ENCODE measurements at regions not wholly inside any gene's neighbourhood (a gene's known extent, or its start where the extent isn't known, plus 50 kb on each side); places are given as distances from the start of the nearest gene placed in this dataset.

DNA sequence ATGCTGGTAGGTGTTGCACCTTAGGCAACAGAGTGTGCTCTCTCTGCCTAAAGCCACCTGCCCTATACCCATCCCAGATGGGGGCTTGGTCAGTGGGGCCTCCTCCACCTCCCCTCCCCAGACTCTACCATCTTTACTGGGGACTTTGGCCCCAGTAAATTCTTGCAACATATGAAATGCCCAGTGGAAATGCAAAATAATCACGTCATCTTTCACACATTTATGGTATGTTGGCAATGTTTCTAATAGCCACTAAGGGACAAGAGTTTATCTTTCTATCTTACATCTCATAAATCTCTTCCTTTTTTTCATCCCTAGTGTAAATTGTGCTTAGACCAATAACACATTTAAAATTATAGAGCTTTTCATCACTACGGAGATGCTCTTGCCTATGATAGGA, 103.0 kb upstream of the MAML3 start:
- TF ChIP-seq, protein P1, sequence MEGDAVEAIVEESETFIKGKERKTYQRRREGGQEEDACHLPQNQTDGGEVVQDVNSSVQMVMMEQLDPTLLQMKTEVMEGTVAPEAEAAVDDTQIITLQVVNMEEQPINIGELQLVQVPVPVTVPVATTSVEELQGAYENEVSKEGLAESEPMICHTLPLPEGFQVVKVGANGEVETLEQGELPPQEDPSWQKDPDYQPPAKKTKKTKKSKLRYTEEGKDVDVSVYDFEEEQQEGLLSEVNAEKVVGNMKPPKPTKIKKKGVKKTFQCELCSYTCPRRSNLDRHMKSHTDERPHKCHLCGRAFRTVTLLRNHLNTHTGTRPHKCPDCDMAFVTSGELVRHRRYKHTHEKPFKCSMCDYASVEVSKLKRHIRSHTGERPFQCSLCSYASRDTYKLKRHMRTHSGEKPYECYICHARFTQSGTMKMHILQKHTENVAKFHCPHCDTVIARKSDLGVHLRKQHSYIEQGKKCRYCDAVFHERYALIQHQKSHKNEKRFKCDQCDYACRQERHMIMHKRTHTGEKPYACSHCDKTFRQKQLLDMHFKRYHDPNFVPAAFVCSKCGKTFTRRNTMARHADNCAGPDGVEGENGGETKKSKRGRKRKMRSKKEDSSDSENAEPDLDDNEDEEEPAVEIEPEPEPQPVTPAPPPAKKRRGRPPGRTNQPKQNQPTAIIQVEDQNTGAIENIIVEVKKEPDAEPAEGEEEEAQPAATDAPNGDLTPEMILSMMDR (IDR thresholded peaks at IDR 0.05), result no peak
- no peak for TF ChIP-seq POLR2A (IDR thresholded peaks at IDR 0.05)

Data from right lobe of liver (tissue), 4 donors.